Stomach (tissue), 8 donors: ENCODE measurements at regions not wholly inside any gene's neighbourhood (a gene's known extent, or its start where the extent isn't known, plus 50 kb on each side); places are given as distances from the start of the nearest gene placed in this dataset.
"Not testable (repeated sequence)": the region's sequence is repeated elsewhere in the genome, so short reads cannot be mapped to it uniquely, and the experiment has no call there.

Source experiments
- DNase-seq, 2 donors: peaks; one replicate each; pipeline versions ENCODE4 v3.0.0 to v3.0.0-alpha.2; 2013 to 2019
- H3K27ac ChIP-seq, 5 donors: fragments of 200-600 bp in 4 of 5; sonication (generic) in 4 of 5; one replicate each; pipeline ENCODE4 v1.5.1; 2013 to 2019; ENCODE audit warnings: mild to moderate bottlenecking in 1 of 5, moderate library complexity in 1 of 5
- H3K27me3 ChIP-seq, 3 donors: fragments of 200-600 bp; sonication (generic); one replicate each; pipeline ENCODE4 v1.5.1; 2017 to 2019; ENCODE audit warnings: mixed run types in 1 of 3
- H3K36me3 ChIP-seq, 4 donors: fragments of 200-600 bp; sonication (generic); 1 replicate in 3 of 4; 2 replicates in 1 of 4; pipeline ENCODE4 v1.5.1; 2016 to 2019
- H3K4me1 ChIP-seq, 4 donors: fragments of 200-600 bp; sonication (generic); one replicate each; pipeline ENCODE4 v1.5.1; 2016 to 2019
- H3K4me3 ChIP-seq, 4 donors: fragments of 200-600 bp; sonication (generic) in 3 of 4; one replicate each; pipeline ENCODE4 v1.5.1; 2016 to 2019; ENCODE audit warnings: mild to moderate bottlenecking in 1 of 4
- H3K9me3 ChIP-seq, 4 donors: fragments of 200-600 bp; sonication (generic); one replicate each; pipeline ENCODE4 v1.5.1; 2016 to 2019
- EP300 ChIP-seq: sonication (generic); formaldehyde crosslinking; IDR thresholded peaks from one replicate; pipeline ENCODE4 v1.6.1; 2017; ENCODE audit warnings: antibody characterized with exemption
- POLR2A ChIP-seq, 4 donors: fragments of 450-650 bp; IDR thresholded peaks; one replicate each; pipeline ENCODE4 v1.6.1; 2016; ENCODE audit warnings: antibody characterized with exemption in 4 of 4, control low read depth in 2 of 4, mild to moderate bottlenecking in 1 of 4, moderate library complexity in 1 of 4
- POLR2AphosphoS5 ChIP-seq, 3 donors: sonication (generic); formaldehyde crosslinking; IDR thresholded peaks; one replicate each; pipeline ENCODE4 v1.6.1; 2016; ENCODE audit warnings: antibody characterized with exemption in 3 of 3
- WGBS, 5 donors: extraction: QIAGEN DNeasy Blood & Tissue Kit in 3 of 5; methylation state at CpG; one replicate each; pipeline versions ENCODE4 v1.1.5 to v1.1.7; 2013 to 2018; 5-methylcytosine and 5-hydroxymethylcytosine counted together
- intact Hi-C: fragments of 100-400 bp; cut with DNase I; formaldehyde crosslinking; loops from one replicate; pipeline ENCODE4 v1.15.1; 2023; ENCODE audit warnings: low total_unique reads
- TF ChIP-seq, protein P1 (sequence below), 7 experiments: fragments of 450-650 bp in 4 of 7; fragments of 200-600 bp in 3 of 7; sonication (generic) in 3 of 7; IDR thresholded peaks; one replicate each; pipeline ENCODE4 v1.5.1; 2016 to 2019; ENCODE audit warnings: antibody characterized with exemption in 7 of 7, control low read depth in 2 of 7, mild to moderate bottlenecking in 1 of 7
- donor health status: healthy with polysubstance abuse.
- donor health status: Bipolar disorder and iron deficiency.
- donor health status: healthy.

DNA sequence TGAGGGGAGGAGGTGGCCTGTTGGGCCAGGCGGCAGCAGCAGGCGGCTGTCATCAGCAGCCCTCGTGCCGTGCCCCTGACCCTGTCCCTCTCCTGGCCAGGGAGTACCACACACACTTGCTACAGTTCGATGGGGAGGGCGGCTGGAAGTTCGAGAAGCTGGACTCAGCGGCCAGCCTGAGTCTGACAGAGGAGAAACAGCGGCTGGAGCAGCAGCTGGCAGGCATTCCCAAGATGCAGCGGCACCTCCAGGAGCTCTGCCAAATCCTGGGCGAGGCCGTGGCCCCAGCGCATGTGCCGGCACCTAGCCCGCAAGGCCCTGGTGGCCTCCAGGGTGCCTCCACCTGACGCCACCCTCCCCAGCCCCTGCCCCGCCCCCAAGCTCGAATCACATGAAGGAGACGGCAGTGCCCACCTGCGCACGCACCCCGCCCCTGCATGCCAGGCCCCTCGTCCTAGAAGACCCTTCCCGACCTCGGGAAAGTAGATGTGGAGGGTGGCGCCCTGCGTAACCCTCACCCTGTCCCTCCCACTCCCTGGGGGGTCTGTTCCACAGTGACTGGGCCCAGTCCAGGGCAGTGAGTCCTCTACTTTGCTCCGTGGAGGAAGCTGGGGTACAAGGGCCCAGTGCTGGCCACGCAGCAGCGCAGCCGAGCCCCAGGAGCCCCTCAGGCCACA, 201.9 kb downstream of the CCT8L2 start:
- H3K4me1 ChIP-seq, H3K27ac ChIP-seq, H3K4me3 ChIP-seq, DNase-seq, intact Hi-C loops, H3K36me3 ChIP-seq: not testable (repeated sequence)
- WGBS, 5 donors, result 86 to 91% (median 86%) methylated on average over 20 to 31 of the region's 31 CpGs
- Histone ChIP-seq H3K27me3 (peaks cover 0 to 29% (median 0%) of the 10 kb centered on the region in 3 donors), H3K9me3 (peaks cover 0 to 25% (median 4%) of the 10 kb centered on the region in 4 donors)

DNA sequence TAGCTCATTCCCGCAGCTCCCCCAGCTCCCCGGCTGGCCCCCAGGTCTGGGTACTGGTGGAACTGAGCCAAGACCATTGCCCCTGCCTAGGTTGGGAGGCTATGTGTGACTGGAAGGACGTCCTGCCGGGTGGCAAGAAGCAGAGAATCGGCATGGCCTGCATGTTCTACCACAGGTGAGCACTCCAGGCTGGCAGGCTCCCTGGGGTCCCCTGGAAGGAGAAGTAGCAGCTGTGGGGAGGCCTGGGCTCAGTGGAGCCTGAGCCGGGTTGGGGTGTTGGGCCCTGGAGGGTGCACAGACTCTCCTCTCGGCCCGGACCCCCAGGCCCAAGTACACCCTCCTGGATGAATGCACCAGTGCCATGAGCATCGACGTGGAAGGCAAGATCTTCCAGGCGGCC, 202.6 kb downstream of the CCT8L2 start:
- H3K36me3 ChIP-seq, H3K27ac ChIP-seq, H3K4me1 ChIP-seq, DNase-seq, H3K4me3 ChIP-seq, intact Hi-C loops: not testable (repeated sequence)
- WGBS, 5 donors, result 75 to 94% (median 87%) methylated on average over 4 to 11 of the region's 11 CpGs
- Histone ChIP-seq H3K9me3 (peaks cover 0 to 25% (median 4%) of the 10 kb centered on the region in 4 donors), H3K27me3 (peaks cover 0 to 29% (median 0%) of the 10 kb centered on the region in 3 donors)

DNA sequence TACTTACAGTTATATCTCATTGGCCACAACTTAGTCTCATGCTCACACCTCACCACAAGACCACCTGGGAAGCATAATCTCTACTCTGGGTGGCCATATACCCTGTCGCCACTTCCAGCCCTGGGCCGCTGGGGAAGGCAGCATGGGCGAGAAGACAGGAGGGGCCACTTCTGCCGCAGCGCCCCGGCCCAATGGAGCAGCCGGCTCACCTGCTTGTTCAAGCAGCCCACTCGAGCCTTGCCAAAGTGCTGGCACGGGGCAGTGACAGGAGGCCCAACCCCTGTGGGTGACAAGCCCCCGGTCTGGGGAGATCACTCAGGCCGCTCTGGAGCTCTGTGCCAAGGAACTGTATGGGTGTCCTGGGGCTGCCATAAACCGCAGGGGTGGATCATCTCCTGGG, 203.4 kb downstream of the CCT8L2 start:
- 80 to 90% (median 85%) methylated on average over 2 to 12 of the region's 12 CpGs for WGBS, 5 donors
- DNase-seq, intact Hi-C loops, H3K36me3 ChIP-seq, H3K4me1 ChIP-seq, H3K27ac ChIP-seq, H3K4me3 ChIP-seq: not testable (repeated sequence)
- peaks cover 0 to 21% (median 4%) of the 10 kb centered on the region in 4 donors for H3K9me3 ChIP-seq
- H3K27me3 ChIP-seq, result peaks cover 0 to 29% (median 0%) of the 10 kb centered on the region in 3 donors

DNA sequence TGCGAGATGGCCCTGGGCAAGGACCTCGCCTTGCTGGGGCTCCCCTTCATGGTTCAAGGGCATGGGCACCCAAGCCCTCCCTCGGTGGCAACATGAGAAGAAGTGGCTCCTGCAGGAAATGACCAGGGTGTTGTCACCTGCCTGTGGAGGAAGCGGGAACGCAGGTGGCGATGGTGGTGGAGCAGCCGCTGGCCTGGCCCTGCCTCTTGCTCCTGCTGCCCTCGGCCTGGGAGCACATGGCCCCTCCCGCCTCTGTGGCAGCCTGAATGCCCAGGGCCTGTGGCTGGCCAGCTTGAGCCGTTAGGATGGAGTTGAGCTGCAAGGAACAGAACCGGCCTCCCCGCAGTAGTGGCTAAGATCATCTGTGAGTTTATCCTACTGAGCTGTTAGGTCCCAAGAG, 204.0 kb downstream of the CCT8L2 start:
- WGBS, 5 donors, result 77 to 86% (median 82%) methylated on average over 5 to 12 of the region's 12 CpGs

DNA sequence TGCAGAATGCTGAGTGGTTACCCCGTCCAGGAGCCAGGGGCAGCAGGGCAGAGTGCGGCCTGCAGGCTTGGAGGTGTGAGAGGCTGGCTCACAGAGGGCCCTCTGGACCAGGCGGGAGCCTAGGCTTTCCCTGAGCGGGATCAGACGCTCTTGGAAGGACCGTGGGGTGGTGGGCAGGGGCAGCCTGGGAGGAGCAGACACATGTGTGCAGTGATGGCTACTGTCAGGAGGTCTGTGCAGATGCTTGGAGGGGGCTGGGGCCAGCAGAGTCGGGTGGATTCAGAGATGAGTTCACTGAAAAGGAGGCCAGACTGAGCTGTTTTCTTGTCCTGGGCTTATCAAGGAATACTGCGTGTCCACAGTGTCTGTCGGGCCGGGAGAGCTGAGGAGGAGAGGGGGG, 204.5 kb downstream of the CCT8L2 start:
- H3K4me1 ChIP-seq, H3K4me3 ChIP-seq, H3K36me3 ChIP-seq, DNase-seq, H3K27ac ChIP-seq, intact Hi-C loops: not testable (repeated sequence)
- H3K27me3 ChIP-seq, result peaks cover 0 to 29% (median 0%) of the 10 kb centered on the region in 3 donors
- H3K9me3 ChIP-seq, result peaks cover 0 to 21% (median 4%) of the 10 kb centered on the region in 4 donors
- WGBS, 5 donors, result 74 to 82% (median 79%) methylated on average over 4 to 10 of the region's 10 CpGs

More for the DNA sequence above, 204.0 kb downstream of the CCT8L2 start:
- H3K4me3 ChIP-seq, H3K4me1 ChIP-seq, H3K36me3 ChIP-seq, intact Hi-C loops, DNase-seq, H3K27ac ChIP-seq: not testable (repeated sequence)
- H3K9me3 ChIP-seq, result peaks cover 0 to 21% (median 4%) of the 10 kb centered on the region in 4 donors
- peaks cover 0 to 29% (median 0%) of the 10 kb centered on the region in 3 donors for H3K27me3 ChIP-seq

DNA sequence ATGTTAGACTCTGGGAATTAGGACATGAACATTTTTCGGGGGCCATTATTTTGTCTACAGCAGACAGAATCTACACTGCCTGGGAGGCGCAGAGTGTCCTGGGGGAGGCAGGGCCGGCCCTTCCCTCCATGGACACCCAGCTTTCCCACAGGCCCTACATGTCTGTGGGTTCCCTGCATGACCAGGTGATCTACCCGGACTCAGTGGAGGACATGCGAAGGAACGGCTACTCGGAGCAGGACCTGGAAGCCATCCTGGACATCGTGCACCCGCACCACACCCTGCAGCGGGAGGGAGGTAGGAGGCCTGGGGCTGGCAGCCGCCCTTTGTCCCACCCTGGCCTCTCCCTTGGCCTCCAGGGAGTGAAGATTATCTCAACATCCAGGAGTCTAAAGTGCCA, 205.1 kb downstream of the CCT8L2 start:
- Histone ChIP-seq H3K9me3 (peaks cover 0 to 21% (median 4%) of the 10 kb centered on the region in 4 donors), H3K27me3 (peaks cover 0 to 29% (median 0%) of the 10 kb centered on the region in 3 donors)
- whole genome bisulfite sequencing, 5 donors, result 77 to 89% (median 84%) methylated on average over 5 to 11 of the region's 11 CpGs
- H3K27ac ChIP-seq, H3K4me3 ChIP-seq, intact Hi-C loops, DNase-seq, H3K36me3 ChIP-seq, H3K4me1 ChIP-seq: not testable (repeated sequence)

DNA sequence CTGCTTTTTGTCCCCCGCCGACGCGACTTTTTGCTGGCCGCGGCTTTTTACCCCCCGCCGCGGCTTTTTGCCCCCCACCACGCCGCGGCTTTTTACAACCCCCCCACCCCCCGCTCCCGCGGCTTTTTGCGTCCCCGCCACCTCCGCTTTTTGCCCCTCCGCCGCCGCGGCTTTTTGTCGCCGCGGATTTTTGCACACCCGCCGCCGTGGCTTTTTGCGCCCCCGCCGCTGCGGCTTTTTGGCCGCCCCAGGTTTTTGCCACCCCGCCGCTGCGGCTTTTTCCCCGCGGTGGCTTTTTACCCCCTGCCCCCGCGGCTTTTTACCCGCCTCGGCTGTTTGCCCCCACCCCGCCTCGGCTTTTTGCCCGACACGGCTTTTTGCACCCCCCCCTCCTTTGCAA, 205.5 kb downstream of the CCT8L2 start:
- no peak for DNase-seq
- Histone ChIP-seq H3K36me3 (no peaks in the 10 kb centered on the region), H3K4me1 (no peaks in the 10 kb centered on the region), H3K27ac (no peak overlapping the region), H3K9me3 (peaks cover 0 to 20% (median 4%) of the 10 kb centered on the region in 4 donors), H3K4me3 (no peak overlapping the region), H3K27me3 (peaks cover 0 to 29% (median 0%) of the 10 kb centered on the region in 3 donors)
- TF ChIP-seq EP300 (no peak), POLR2A (IDR thresholded peaks at IDR 0.05) (no peak), POLR2AphosphoS5 (IDR thresholded peaks at IDR 0.05) (no peak)
- TF ChIP-seq, protein P1, sequence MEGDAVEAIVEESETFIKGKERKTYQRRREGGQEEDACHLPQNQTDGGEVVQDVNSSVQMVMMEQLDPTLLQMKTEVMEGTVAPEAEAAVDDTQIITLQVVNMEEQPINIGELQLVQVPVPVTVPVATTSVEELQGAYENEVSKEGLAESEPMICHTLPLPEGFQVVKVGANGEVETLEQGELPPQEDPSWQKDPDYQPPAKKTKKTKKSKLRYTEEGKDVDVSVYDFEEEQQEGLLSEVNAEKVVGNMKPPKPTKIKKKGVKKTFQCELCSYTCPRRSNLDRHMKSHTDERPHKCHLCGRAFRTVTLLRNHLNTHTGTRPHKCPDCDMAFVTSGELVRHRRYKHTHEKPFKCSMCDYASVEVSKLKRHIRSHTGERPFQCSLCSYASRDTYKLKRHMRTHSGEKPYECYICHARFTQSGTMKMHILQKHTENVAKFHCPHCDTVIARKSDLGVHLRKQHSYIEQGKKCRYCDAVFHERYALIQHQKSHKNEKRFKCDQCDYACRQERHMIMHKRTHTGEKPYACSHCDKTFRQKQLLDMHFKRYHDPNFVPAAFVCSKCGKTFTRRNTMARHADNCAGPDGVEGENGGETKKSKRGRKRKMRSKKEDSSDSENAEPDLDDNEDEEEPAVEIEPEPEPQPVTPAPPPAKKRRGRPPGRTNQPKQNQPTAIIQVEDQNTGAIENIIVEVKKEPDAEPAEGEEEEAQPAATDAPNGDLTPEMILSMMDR (IDR thresholded peaks at IDR 0.05), result no peak
- intact Hi-C loops, result no loop called here
- 17 to 33% (median 24%) methylated on average over 15 to 46 of the region's 46 CpGs for WGBS, 5 donors

DNA sequence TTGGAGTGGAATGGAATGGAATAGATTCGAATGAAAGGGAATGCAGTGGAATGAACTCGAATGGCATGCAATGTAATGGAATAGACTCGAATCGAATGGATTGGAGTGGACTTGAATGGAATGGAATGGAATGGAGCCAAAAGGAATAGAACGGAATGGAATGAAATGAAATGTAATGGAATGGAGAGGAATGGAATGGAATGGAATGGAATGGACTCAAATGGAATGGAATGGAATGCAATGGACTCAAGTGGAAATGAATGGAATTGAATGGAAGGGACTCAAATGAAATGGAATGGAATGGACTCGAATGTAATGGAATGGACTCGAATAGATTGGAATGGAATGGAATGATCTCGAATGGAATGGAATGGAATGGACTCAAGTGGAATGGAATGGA, 231.3 kb downstream of the CCT8L2 start:
- intact Hi-C loops, H3K27me3 ChIP-seq: not testable (repeated sequence)

DNA sequence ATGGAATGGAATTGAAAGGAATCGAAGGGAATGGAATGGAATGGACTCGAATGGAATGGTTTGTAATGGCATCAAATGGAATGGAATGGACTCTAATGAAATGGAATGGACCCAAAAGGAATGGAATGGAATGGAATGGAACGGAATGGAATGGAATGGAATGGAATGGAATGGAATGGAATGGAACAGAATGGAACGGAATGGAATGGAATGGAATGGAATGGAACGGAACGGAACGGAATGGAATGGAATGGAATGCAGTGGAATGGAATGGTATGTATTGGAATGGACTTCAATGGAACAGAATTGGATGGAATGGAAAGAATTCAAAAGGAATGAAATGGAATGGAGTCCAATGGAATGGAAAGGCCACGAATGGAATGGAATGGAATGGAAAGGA, 240.0 kb downstream of the CCT8L2 start:
- H3K27me3 ChIP-seq, H3K4me3 ChIP-seq, H3K36me3 ChIP-seq, H3K4me1 ChIP-seq, DNase-seq, H3K9me3 ChIP-seq, intact Hi-C loops, H3K27ac ChIP-seq: not testable (repeated sequence)
- no CpG with 5 or more reads among the region's 8 CpGs for WGBS, 5 donors

More for the DNA sequence above, 231.3 kb downstream of the CCT8L2 start:
- WGBS, 5 donors, result no CpG with 5 or more reads among the region's 8 CpGs
- not testable (repeated sequence) for H3K4me1 ChIP-seq, H3K4me3 ChIP-seq, DNase-seq, H3K27ac ChIP-seq, H3K9me3 ChIP-seq, H3K36me3 ChIP-seq

DNA sequence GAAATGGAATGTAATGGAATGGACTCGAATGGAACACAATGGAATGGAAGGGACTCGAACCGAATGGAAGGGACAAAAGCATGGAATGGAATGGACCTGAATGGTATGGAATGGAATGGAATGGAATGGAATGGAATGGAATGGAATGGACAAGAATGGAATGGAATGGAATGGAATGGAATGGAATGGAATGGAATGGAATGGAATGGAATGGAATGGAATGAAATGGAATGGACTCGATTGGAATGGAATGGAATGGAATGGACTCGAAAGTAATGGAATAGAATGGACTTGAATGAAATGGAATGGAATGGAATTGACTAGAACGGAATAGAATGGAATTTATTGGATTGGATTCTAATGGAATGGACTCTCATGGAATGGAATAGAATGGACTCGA, 245.5 kb downstream of the CCT8L2 start:
- H3K36me3 ChIP-seq, intact Hi-C loops, H3K4me1 ChIP-seq, H3K27ac ChIP-seq, H3K9me3 ChIP-seq, H3K4me3 ChIP-seq, DNase-seq, H3K27me3 ChIP-seq: not testable (repeated sequence)
- no CpG with 5 or more reads among the region's 7 CpGs for WGBS, 5 donors

DNA sequence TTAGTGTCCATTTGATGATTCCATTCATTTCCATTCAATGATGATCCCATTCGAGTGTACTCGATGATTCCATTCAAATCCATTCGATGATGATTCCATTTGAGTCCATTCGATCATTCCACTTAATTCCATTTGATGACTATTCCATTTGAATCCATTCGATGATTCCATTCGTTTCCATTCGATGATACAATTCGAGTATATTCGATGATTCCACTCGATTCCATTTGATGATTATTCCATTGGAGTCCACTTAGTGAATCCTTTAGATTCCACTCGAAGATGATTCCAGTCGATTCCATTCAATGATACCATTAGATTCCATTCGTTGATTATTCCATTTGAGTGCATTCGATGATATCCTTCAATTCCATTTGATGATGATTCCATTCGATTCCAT, 277.0 kb downstream of the CCT8L2 start:
- H3K27ac ChIP-seq, H3K4me3 ChIP-seq, DNase-seq, H3K4me1 ChIP-seq, intact Hi-C loops, H3K27me3 ChIP-seq, H3K36me3 ChIP-seq: not testable (repeated sequence)
- WGBS, 5 donors, result 78 to 88% (median 84%) methylated on average over 5 to 15 of the region's 15 CpGs; no CpG with 5 or more reads in 1 of the 5 donors
- peaks cover 0 to 62% (median 0%) of the 10 kb centered on the region in 4 donors for H3K9me3 ChIP-seq
